ENCODE measurements at regions not wholly inside any gene's neighbourhood (a gene's known extent, or its start where the extent isn't known, plus 50 kb on each side); places are given as distances from the start of the nearest gene placed in this dataset.

- Histone ChIP-seq H3K27ac (no peak overlapping the region), H3K4me3 (no peak overlapping the region), H3K4me1 (peaks cover 0 to 18% (median 10%) of the 10 kb centered on the region in 4 donors), H3K36me3 (no peaks in the 10 kb centered on the region), H3K9me3 (no peaks in the 10 kb centered on the region), H3K27me3 (no peaks in the 10 kb centered on the region)
- intact Hi-C loops (cut with DNase I; ENCODE audit: low total_unique reads), result no loop called here
- DNase-seq, result peak in 1 of 2 donors; percentile 90
- WGBS, 5 donors, result 62 to 78% (median 74%) methylated on average over 9 of the region's 9 CpGs
- TF ChIP-seq POLR2A (IDR thresholded peaks at IDR 0.05) (no peak), POLR2AphosphoS5 (IDR thresholded peaks at IDR 0.05) (peak in 1 of 3 donors; percentile 47)
Measured at GRCh38 chr3:23710555-23710954, 95.2 kb upstream of the UBE2E1 start.

- Histone ChIP-seq H3K9me3 (no peaks in the 10 kb centered on the region), H3K4me1 (peaks cover 0 to 18% (median 10%) of the 10 kb centered on the region in 4 donors), H3K27me3 (no peaks in the 10 kb centered on the region), H3K36me3 (no peaks in the 10 kb centered on the region), H3K4me3 (no peak overlapping the region), H3K27ac (peak overlapping the region in 2 of 5 donors; percentile 14 to 25)
- TF ChIP-seq POLR2AphosphoS5 (IDR thresholded peaks at IDR 0.05), result no peak
- no peak for TF ChIP-seq POLR2A (IDR thresholded peaks at IDR 0.05)
- no peak for TF ChIP-seq EP300 (IDR thresholded peaks at IDR 0.05)
- no peak for TF ChIP-seq CTCF (IDR thresholded peaks at IDR 0.05)
- WGBS, 5 donors, result 88 to 94% (median 92%) methylated on average over 10 of the region's 10 CpGs
- no peak for DNase-seq
- intact Hi-C loops (cut with DNase I; ENCODE audit: low total_unique reads), result no loop called here
Measured at GRCh38 chr3:23711916-23712494, 93.8 kb upstream of the UBE2E1 start.

GRCh38 chr3:23712656-23713559 lies 92.8 kb upstream of the UBE2E1 start:
- Histone ChIP-seq H3K4me3 (no peak overlapping the region), H3K27ac (peak overlapping the region in 1 of 5 donors; percentile 1), H3K9me3 (no peaks in the 10 kb centered on the region), H3K4me1 (peaks cover 0 to 18% (median 10%) of the 10 kb centered on the region in 4 donors), H3K36me3 (no peaks in the 10 kb centered on the region), H3K27me3 (no peaks in the 10 kb centered on the region)
- peak in 1 of 2 donors; percentile 72 for DNase-seq
- TF ChIP-seq EP300 (IDR thresholded peaks at IDR 0.05) (no peak), POLR2AphosphoS5 (IDR thresholded peaks at IDR 0.05) (peak in 2 of 3 donors; percentile 3 to 52), POLR2A (IDR thresholded peaks at IDR 0.05) (no peak), CTCF (IDR thresholded peaks at IDR 0.05) (peak in 1 of 7 experiments; percentile 7)
- intact Hi-C loops (cut with DNase I; ENCODE audit: low total_unique reads), result no loop called here
- 29 to 46% (median 32%) methylated on average over 9 of the region's 9 CpGs for WGBS, 5 donors

GRCh38 chr3:23713641-23714040 lies 92.1 kb upstream of the UBE2E1 start:
- Histone ChIP-seq H3K4me3 (no peak overlapping the region), H3K4me1 (peaks cover 0 to 18% (median 10%) of the 10 kb centered on the region in 4 donors), H3K9me3 (no peaks in the 10 kb centered on the region), H3K27ac (no peak overlapping the region), H3K27me3 (no peaks in the 10 kb centered on the region), H3K36me3 (no peaks in the 10 kb centered on the region)
- 85 to 94% (median 90%) methylated on average over 4 of the region's 4 CpGs for WGBS, 5 donors
- TF ChIP-seq POLR2A (IDR thresholded peaks at IDR 0.05), result no peak
- intact Hi-C loops (cut with DNase I; ENCODE audit: low total_unique reads), result no loop called here
- no peak for DNase-seq

- Histone ChIP-seq H3K36me3 (no peaks in the 10 kb centered on the region), H3K4me3 (no peak overlapping the region), H3K4me1 (no peaks in the 10 kb centered on the region), H3K9me3 (no peaks in the 10 kb centered on the region), H3K27ac (no peak overlapping the region), H3K27me3 (no peaks in the 10 kb centered on the region)
- WGBS, 5 donors, result 89 to 98% (median 94%) methylated on average over 2 of the region's 2 CpGs
- intact Hi-C loops (cut with DNase I; ENCODE audit: low total_unique reads), result no loop called here
- no peak for DNase-seq
- TF ChIP-seq EP300 (IDR thresholded peaks at IDR 0.05), result no peak
- TF ChIP-seq POLR2A (IDR thresholded peaks at IDR 0.05), result no peak
- TF ChIP-seq POLR2AphosphoS5 (IDR thresholded peaks at IDR 0.05), result no peak
- TF ChIP-seq CTCF (IDR thresholded peaks at IDR 0.05), result no peak
Measured at GRCh38 chr3:23720059-23720458, 85.7 kb upstream of the UBE2E1 start.
